Common myeloid progenitor, CD34-positive (primary cell): ENCODE measurements at regions not wholly inside any gene's neighbourhood (a gene's known extent, or its start where the extent isn't known, plus 50 kb on each side); places are given as distances from the start of the nearest gene placed in this dataset.

Experiments used
- CTCF ChIA-PET: fragments of 350-600 bp; sonication (Branson Sonifier 250); formaldehyde crosslinking; loops from one replicate; lab custom pipeline; 2021; ENCODE audit warnings: antibody characterized with exemption; lab: Charles Lee
- POLR2A ChIA-PET: fragments of 350-600 bp; sonication (Branson Sonifier 250); formaldehyde crosslinking; loops from one replicate; lab custom pipeline; 2021; ENCODE audit warnings: antibody characterized with exemption; lab: Charles Lee
- DNase-seq, 3 donors: peaks; one replicate each; pipeline versions ENCODE4 v3.0.0 to v3.0.0-alpha.2; 2013
- H3K27ac ChIP-seq, 2 experiments: 1 replicate in 1 of 2; 2 replicates in 1 of 2; pipeline ENCODE4 v1.7.0; 2013; ENCODE audit warnings: inconsistent platforms in 2 of 2, low read length in 2 of 2, mild to moderate bottlenecking in 2 of 2, low read depth in 1 of 2, moderate library complexity in 1 of 2; ENCODE audit not compliant: severe bottlenecking in 2 of 2, insufficient read depth in 1 of 2, poor library complexity in 1 of 2
- H3K27me3 ChIP-seq, 5 experiments: replicated peaks in 2 of 5; 1 replicate in 3 of 5; 2 replicates in 2 of 5; pipeline versions ENCODE4 v1.6.1 to v1.7.0; 2013; ENCODE audit warnings: low read length in 4 of 5, mild to moderate bottlenecking in 2 of 5, moderate library complexity in 2 of 5, inconsistent platforms in 1 of 5; ENCODE audit not compliant: insufficient read depth in 5 of 5, control insufficient read depth in 4 of 5
- H3K36me3 ChIP-seq, 4 experiments: 1 replicate in 2 of 4; 2 replicates in 2 of 4; pipeline versions ENCODE4 v1.6.1 to v1.7.0; 2013; ENCODE audit warnings: low read length in 3 of 4, control low read depth in 1 of 4, mild to moderate bottlenecking in 1 of 4; ENCODE audit not compliant: control insufficient read depth in 4 of 4, insufficient read depth in 4 of 4
- H3K4me1 ChIP-seq, 4 experiments: 1 replicate in 3 of 4; 2 replicates in 1 of 4; pipeline versions ENCODE4 v1.6.1 to v1.7.1; 2013; ENCODE audit warnings: low read length in 3 of 4, mild to moderate bottlenecking in 3 of 4, control low read depth in 1 of 4, inconsistent platforms in 1 of 4, moderate library complexity in 1 of 4; ENCODE audit not compliant: control insufficient read depth in 4 of 4, insufficient read depth in 4 of 4; ENCODE audit errors: control extremely low read depth in 1 of 4
- H3K4me3 ChIP-seq, 7 experiments: 1 replicate in 4 of 7; 2 replicates in 3 of 7; pipeline versions ENCODE4 v1.5.1 to v1.7.0; 2013; ENCODE audit warnings: mild to moderate bottlenecking in 7 of 7, low read length in 6 of 7, moderate library complexity in 6 of 7, inconsistent platforms in 2 of 7, low read depth in 2 of 7, control low read depth in 1 of 7; ENCODE audit not compliant: insufficient read depth in 4 of 7, control insufficient read depth in 1 of 7; ENCODE audit errors: extremely low read depth in 1 of 7
- H3K9me3 ChIP-seq, 5 experiments: 1 replicate in 4 of 5; 2 replicates in 1 of 5; pipeline versions ENCODE4 v1.6.1 to v1.7.1; 2013; ENCODE audit warnings: low read length in 4 of 5, mild to moderate bottlenecking in 2 of 5, inconsistent platforms in 1 of 5, low read depth in 1 of 5, moderate library complexity in 1 of 5; ENCODE audit not compliant: control insufficient read depth in 4 of 5, insufficient read depth in 2 of 5; ENCODE audit errors: control extremely low read depth in 1 of 5
- WGBS: methylation state at CpG from one replicate; pipeline ENCODE4 v1.1.5; 2013; ENCODE audit not compliant: insufficient coverage; 5-methylcytosine and 5-hydroxymethylcytosine counted together

- CTCF ChIA-PET: interaction anchor here (0.7 kb wide), 1 partner anchor 78 kb away, joined by 3 read pairs; no protein-coding TSS in a partner anchor
Measured at GRCh38 chr2:241943209-241943850, 73.8 kb downstream of the RTP5 start.

GRCh38 chr2:241943961-241944575 is 74.5 kb downstream of the RTP5 start:
- CTCF ChIA-PET: interaction anchor here (0.7 to 1.2 kb wide), 2 partner anchors 16 to 77 kb away, joined by 3 to 4 read pairs; no protein-coding TSS in a partner anchor
- whole genome bisulfite sequencing: 91% methylated on average over 15 of the region's 17 CpGs
- POLR2A ChIA-PET: no interaction called here

More at GRCh38 chr2:241943209-241943850, 73.8 kb downstream of the RTP5 start:
- H3K4me1 ChIP-seq: peaks cover 0 to 21% (median 14%) of the 10 kb centered on the region in 4 experiments
- no peaks in the 10 kb centered on the region for H3K27me3 ChIP-seq
- no peak for DNase-seq
- WGBS: 94% methylated on average over 12 of the region's 15 CpGs
- no peak overlapping the region for H3K27ac ChIP-seq
- POLR2A ChIA-PET: no interaction called here
- H3K36me3 ChIP-seq: peaks cover 0 to 8% (median 2%) of the 10 kb centered on the region in 4 experiments
- peaks cover 0 to 9% (median 0%) of the 10 kb centered on the region in 5 experiments for H3K9me3 ChIP-seq
- no peak overlapping the region for H3K4me3 ChIP-seq

GRCh38 chr2:241944821-241945220 is 75.3 kb downstream of the RTP5 start:
- no peak for DNase-seq
- H3K27ac ChIP-seq: no peak overlapping the region
- peaks cover 0 to 21% (median 14%) of the 10 kb centered on the region in 4 experiments for H3K4me1 ChIP-seq
- ChIA-PET POLR2A (no interaction called here), CTCF (interaction anchor here (1.2 kb wide), 1 partner anchor 15 kb away, joined by 4 read pairs; no protein-coding TSS in a partner anchor)
- H3K9me3 ChIP-seq: peaks cover 0 to 9% (median 0%) of the 10 kb centered on the region in 5 experiments
- no peaks in the 10 kb centered on the region for H3K27me3 ChIP-seq
- H3K4me3 ChIP-seq: no peak overlapping the region
- peaks cover 0 to 3% (median under 1%) of the 10 kb centered on the region in 4 experiments for H3K36me3 ChIP-seq
- 91% methylated on average over 9 of the region's 12 CpGs for WGBS

More at GRCh38 chr2:241943961-241944575, 74.5 kb downstream of the RTP5 start:
- peaks cover 0 to 8% (median 2%) of the 10 kb centered on the region in 4 experiments for H3K36me3 ChIP-seq
- DNase-seq: no peak
- peaks cover 0 to 9% (median 0%) of the 10 kb centered on the region in 5 experiments for H3K9me3 ChIP-seq
- no peak overlapping the region for H3K27ac ChIP-seq
- no peak overlapping the region for H3K4me3 ChIP-seq
- peaks cover 0 to 21% (median 14%) of the 10 kb centered on the region in 4 experiments for H3K4me1 ChIP-seq
- H3K27me3 ChIP-seq: no peaks in the 10 kb centered on the region

GRCh38 chr2:241945311-241945710 is 75.8 kb downstream of the RTP5 start:
- H3K27ac ChIP-seq: no peak overlapping the region
- 93% methylated on average over 14 of the region's 15 CpGs for WGBS
- peaks cover 0 to 3% (median 0%) of the 10 kb centered on the region in 4 experiments for H3K36me3 ChIP-seq
- DNase-seq: no peak
- ChIA-PET POLR2A (no interaction called here), CTCF (interaction anchor here (1.2 kb wide), 1 partner anchor 15 kb away, joined by 4 read pairs; no protein-coding TSS in a partner anchor)
- no peak overlapping the region for H3K4me3 ChIP-seq
- peaks cover 0 to 4% (median 0%) of the 10 kb centered on the region in 5 experiments for H3K9me3 ChIP-seq
- no peaks in the 10 kb centered on the region for H3K27me3 ChIP-seq
- peaks cover 0 to 21% (median 14%) of the 10 kb centered on the region in 4 experiments for H3K4me1 ChIP-seq

- ChIA-PET CTCF (interaction anchor here (0.6 kb wide), 1 partner anchor 36 kb away, joined by 3 read pairs; no protein-coding TSS in a partner anchor), POLR2A (no interaction called here)
- Histone ChIP-seq H3K4me1 (peaks cover 0 to 17% (median 14%) of the 10 kb centered on the region in 4 experiments), H3K27me3 (no peaks in the 10 kb centered on the region), H3K36me3 (peaks cover 0 to 3% (median 0%) of the 10 kb centered on the region in 4 experiments), H3K9me3 (no peaks in the 10 kb centered on the region), H3K4me3 (no peak overlapping the region), H3K27ac (no peak overlapping the region)
- no peak for DNase-seq
- 84% methylated on average over 12 of the region's 14 CpGs for WGBS
Measured at GRCh38 chr2:241945803-241946202, 76.3 kb downstream of the RTP5 start.

- CTCF ChIA-PET: interaction anchor here (0.6 kb wide), 1 partner anchor 35 kb away, joined by 3 read pairs; no protein-coding TSS in a partner anchor
- no peak for DNase-seq
- WGBS: 96% methylated on average over 31 of the region's 32 CpGs
- Histone ChIP-seq H3K27ac (no peak overlapping the region), H3K4me1 (peaks cover 0 to 11% (median 10%) of the 10 kb centered on the region in 4 experiments), H3K9me3 (no peaks in the 10 kb centered on the region), H3K4me3 (no peak overlapping the region), H3K36me3 (peaks cover 0 to 3% (median 0%) of the 10 kb centered on the region in 4 experiments), H3K27me3 (no peaks in the 10 kb centered on the region)
- POLR2A ChIA-PET: no interaction called here
Measured at GRCh38 chr2:241946306-241947003, 76.9 kb downstream of the RTP5 start.
